NCI-H345 treated with DMSO at 0.1 percent for 48 hours (cell line): ENCODE measurements at regions not wholly inside any gene's neighbourhood (a gene's known extent, or its start where the extent isn't known, plus 50 kb on each side); places are given as distances from the start of the nearest gene placed in this dataset.

Source experiments
- DNase-seq: peaks from one replicate; lab custom pipeline; 2025; ENCODE audit not compliant: unreplicated experiment; lab: John Stamatoyannopoulos, UW

DNA sequence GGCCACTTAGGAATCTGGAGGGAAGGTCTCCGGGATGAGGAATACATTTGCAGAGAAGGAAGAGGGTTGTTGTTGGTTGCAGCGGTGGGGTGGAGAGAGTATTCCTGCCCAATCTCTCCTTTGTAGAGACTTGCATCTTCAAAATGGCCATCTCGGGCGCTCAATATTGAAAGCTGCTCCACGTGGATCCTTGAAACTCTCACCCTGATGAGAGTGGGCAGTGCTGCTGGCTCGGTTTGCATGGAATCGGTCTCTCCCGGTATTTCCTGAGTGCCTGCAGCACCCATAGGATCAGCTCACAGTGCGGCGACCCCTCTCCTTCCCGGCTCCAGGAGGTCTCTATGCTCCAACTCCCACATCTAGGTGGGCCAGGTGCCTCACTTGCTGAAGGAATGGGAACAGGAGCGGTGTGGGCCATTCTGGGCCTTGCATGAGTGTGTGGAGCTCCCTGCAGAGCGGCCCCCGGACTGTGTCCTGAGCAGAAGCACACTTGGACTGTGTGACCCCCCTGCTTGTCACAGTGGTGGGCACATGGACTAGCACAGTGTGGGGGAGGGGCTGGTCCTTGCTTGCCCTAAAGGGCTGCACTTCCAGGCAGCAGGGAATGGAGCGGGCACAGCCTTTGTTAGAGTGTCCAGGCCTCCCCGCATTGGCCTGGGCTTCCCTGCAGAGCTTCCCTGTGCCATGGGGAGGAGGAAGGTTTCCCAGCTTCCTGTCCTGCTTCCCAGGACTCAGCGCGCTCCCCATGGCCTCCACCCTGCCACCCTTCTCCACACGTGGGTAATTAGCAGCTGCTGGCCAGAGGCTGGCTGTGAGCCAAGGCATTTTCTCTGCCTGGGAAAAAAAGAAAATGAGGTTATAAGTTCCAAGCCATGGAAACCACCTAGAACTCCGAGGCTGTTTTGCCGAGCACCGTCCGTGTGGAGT is 139.3 kb downstream of the IRF8 start:
- DNase-seq: no peak

DNA sequence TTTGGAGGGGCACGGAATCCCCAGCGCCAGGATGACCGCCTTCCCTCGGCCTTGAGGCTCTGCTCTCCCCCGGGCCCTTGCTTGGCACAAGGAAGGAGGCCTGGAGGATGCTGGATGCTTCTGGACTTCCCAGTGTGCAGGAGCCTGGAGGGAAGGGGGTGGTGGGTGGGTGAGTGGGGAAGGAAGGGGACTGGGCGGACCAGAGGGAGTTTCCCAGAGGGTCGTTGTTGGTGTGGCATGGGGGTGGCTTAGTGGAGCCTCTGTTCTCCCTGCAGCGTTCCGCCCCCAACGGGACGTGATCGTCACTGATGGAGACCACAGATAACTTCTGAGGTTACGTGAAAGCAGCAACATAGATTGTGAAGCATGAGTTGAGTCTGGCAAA is 140.0 kb downstream of the IRF8 start:
- no peak for DNase-seq

DNA sequence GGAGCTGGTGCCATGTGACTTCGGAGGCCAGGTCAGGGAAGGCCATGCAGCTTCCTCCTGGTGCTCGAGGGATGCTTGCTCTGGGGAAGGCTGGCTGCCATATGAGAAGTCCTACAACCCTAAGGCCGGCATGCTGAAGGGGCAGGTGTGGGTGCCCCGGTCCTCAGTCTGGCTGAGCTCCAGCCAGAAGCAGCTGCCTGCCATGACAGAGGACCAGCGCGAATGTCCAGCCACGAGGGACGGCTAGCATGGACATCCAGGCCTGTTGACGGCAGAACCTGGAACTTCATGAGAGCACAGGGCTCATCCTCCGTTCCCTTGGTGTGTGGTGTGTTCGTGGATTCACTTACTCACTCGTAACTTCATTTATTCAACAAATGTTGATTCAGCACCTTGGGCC is 140.6 kb downstream of the IRF8 start:
- no peak for DNase-seq

- DNase-seq: no peak
Observed at GRCh38 chr16:86040496-86040895, 141.5 kb downstream of the IRF8 start.

DNA sequence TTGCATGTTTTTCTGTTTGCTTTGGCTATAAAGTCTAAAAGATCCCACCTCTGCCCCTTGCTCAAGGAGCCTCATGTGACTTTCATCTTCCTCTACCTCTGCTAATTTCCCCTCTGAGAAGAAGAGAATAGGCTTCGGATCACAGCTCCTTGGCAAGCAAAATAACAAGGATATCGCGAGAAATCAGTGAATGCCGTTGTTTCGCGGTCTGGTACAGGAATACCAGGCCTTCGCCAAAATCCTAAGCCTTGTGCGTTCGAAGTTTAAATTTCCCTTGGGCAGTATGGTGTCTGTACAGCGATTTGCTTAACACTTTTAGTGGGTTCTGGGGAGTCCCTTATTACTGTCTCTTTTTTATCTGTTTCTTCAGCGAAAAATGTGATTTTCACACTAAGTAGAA is 142.3 kb downstream of the IRF8 start:
- DNase-seq: no peak

GRCh38 chr16:86041807-86042206 is 142.8 kb downstream of the IRF8 start:
- DNase-seq: no peak

DNA sequence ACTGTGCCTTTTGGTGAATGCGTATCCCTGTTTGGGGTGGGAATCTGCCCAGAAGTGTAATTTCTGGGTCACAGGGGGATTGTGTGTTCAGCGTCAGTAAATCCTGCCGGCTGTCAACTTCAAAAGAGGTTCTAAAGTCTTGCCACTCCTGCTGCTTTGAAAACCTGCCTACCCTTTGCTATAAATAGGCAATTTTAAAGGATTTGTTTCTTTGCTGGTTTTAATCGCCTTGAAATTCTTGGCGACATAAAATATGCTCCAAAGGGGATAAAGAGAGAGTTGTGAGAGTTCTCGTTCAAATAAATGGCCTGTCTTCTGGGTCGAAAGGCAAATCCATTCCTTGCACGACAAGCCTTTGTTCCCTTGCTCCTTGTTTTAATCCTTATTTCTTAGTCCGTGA is 143.4 kb downstream of the IRF8 start:
- no peak for DNase-seq

- no peak for DNase-seq
Observed at GRCh38 chr16:86042996-86043725, 144.2 kb downstream of the IRF8 start.

- DNase-seq: no peak
Observed at GRCh38 chr16:86044241-86044671, 145.3 kb downstream of the IRF8 start.

- no peak for DNase-seq
Observed at GRCh38 chr16:86044881-86045590, 146.1 kb downstream of the IRF8 start.

GRCh38 chr16:86045591-86045971 is 146.6 kb downstream of the IRF8 start:
- DNase-seq: no peak

DNA sequence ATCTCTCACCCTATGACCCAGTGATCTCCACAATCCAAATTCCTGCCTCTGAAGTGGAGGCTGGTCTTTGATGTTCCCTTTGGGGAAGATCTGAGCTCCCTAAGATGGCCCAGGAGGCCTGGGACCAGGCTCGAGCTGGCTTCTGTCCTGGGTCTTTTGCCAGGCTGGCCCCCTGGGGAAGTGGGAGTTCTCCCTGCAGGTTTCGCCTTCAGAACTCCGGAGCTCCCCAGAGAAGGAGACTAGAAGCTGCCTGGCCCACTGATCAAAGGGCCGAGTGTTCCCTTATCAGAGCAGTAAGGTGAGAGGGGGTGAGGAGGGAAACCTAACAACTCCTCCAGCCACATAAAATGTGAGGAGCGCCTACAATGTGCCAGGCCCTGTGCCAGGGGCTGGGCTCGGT is 147.1 kb downstream of the IRF8 start:
- DNase-seq: no peak

GRCh38 chr16:86046667-86047270 is 147.8 kb downstream of the IRF8 start:
- no peak for DNase-seq

GRCh38 chr16:86048221-86048620 is 149.3 kb downstream of the IRF8 start:
- DNase-seq: no peak

GRCh38 chr16:86048882-86049585 is 150.1 kb downstream of the IRF8 start:
- no peak for DNase-seq

- no peak for DNase-seq
Observed at GRCh38 chr16:86049641-86050040, 150.7 kb downstream of the IRF8 start.

- no peak for DNase-seq
Observed at GRCh38 chr16:86050111-86050510, 151.1 kb downstream of the IRF8 start.

DNA sequence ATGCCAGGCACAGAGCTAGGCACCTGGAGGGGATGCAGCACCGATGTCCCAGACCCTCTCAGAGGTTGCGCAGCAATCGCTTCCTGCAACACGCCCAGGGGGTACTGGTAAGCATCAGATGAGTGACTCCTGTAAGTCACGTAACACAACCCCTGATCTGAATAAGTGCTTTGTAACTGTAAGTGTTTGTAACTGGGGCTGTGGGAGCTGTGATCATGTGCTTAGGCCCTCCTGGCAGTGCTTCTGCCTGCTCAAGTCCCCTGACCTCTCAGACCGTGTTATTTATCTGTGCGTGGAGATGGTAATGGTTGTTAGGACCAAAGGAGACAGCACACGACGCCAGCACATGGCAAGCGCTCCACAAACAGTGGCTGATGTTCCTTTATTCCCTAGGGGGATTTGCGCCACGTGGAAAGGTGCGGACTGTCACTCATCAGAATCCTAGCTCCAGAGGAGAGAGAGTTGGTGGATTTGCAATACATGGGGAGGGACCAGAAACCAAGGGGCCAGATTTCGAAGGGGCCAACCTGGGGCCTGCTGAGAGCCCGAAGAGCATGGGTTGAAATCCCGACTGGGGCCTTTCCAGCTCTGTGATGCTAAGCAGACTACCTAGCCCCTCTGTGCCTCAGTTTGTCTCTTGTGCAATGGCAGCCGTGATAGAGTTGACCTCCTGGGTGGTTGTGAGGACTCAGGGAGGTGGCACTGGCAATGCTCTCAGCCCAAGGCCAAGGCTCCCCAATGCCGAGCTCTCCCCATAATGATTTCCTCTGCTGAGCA is 151.8 kb downstream of the IRF8 start:
- DNase-seq: no peak

DNA sequence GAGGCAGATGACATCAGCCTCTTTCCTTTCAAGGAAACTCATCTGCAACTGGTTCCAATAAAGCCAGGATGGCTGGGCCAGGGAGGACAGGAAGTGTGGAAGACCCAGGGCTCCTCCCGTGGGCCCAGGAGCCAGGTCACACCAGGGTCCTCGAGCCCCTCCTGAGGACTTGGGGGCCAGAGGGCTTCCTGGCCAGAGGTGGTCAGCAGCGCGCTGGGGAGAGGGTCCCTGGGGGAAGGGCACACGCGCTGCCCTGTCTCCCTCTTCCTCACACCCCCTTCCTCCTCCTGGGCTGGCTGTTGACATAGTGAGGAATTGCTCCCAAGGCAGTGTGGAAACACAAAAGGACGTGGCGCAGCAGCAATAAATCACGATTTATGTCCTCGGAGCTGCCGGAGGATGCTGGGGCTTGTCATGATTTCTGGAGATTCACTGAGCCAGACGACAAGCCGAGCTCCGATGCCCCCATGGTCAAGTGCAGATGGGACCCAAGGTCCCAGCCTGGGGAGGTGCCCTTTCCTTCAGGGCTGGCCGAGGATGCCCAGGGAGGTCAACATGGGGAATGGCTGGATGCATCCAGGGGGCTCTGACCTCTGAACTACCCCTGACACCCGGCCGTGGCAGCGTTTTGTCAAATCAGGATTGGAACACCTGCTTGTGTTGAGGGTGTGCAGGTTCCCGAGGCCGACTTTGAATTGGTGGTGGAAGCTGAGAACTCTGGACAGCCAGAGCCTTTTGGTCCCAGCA is 152.6 kb downstream of the IRF8 start:
- no peak for DNase-seq
